DMS 273 (cell line): ENCODE measurements at regions not wholly inside any gene's neighbourhood (a gene's known extent, or its start where the extent isn't known, plus 50 kb on each side); places are given as distances from the start of the nearest gene placed in this dataset.
A peak's percentile ranks its signal among the peaks of the same experiment; 100 is the strongest.

ENCODE experiments used
- DNase-seq: peaks from one replicate; lab custom pipeline; 2025; ENCODE audit not compliant: unreplicated experiment; lab: John Stamatoyannopoulos, UW

DNA sequence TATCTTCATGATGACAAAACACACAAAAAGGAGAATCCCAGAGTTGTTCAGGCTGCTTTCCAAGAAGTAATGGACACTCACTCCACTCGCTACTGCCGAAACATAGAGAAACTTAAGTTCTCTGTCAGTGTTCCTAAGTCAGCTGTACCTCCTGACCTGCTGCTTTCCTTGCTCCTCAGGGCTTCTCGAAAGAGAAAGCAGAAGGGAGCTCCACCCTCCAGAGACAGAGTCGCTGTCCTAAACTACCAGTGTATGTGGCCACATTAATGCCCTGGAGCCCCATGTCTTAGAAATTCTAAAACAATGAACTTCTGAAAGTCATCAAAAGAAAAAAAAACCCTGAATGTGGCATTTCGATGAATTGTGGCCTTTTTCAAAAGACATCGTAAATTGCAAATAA is 390.8 kb upstream of the MON1B start:
- no peak for DNase-seq

DNA sequence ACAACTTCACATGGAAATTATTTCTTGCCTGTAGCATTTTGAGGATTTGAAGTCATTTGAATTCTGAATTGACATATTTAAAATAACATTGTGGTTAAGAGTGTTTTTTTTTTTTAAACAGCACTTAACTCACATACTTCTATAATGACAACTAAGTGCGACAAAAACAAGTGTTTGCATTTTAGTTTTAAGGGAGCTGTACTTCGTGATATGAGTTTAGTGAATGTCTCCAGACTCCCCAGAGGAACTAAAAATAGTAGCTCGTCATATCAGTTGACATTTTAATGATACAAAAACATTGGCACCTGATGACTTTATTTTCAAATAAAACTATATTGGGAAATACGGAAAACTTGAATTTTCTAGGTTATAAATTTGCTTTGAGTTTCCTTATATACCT is 389.6 kb upstream of the MON1B start:
- DNase-seq: no peak

DNA sequence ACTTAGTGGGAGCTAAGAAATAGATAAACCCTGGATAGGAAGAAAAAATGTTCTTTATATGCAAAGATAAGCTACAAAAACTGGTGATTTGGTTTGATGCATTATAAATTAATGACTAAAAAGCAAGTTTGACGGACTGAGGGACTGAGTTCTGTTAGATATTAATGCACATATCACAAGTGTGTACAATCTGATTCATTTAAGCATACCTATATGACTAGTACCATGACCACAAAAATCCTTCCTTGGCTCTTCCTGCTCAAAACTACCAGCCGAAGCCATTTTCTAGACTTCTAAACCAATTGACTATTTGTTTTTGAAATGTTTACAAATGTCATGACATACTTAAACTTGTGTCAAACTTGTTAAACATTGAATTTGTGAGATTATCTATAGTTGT is 374.5 kb upstream of the MON1B start:
- DNase-seq: no peak

DNA sequence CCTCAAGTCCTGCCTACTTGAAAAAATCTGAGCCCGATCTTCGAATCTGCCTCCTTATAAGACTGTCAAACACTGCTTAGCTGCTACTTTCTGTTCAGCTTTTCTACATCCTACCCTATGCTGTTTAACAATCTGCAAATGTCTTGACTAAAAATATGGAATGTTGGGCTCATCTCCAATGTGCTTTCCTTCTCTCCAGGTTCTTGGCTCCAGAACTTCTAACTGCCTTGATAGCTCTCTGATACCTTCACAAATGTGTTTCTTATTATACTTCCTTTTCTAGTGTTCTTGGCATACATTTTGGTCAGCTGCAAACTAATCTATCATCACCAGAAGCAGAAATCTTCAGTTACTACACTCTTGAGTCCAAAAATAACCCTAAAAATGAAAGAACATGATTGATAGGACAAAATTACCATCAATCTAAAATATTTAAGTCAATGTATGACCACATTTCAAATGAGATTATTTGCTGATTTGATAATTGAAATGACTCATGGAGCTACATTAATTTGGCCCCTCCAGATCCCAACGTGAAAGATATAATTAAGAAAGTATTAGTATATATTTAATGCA is 372.3 kb upstream of the MON1B start:
- DNase-seq: no peak

DNA sequence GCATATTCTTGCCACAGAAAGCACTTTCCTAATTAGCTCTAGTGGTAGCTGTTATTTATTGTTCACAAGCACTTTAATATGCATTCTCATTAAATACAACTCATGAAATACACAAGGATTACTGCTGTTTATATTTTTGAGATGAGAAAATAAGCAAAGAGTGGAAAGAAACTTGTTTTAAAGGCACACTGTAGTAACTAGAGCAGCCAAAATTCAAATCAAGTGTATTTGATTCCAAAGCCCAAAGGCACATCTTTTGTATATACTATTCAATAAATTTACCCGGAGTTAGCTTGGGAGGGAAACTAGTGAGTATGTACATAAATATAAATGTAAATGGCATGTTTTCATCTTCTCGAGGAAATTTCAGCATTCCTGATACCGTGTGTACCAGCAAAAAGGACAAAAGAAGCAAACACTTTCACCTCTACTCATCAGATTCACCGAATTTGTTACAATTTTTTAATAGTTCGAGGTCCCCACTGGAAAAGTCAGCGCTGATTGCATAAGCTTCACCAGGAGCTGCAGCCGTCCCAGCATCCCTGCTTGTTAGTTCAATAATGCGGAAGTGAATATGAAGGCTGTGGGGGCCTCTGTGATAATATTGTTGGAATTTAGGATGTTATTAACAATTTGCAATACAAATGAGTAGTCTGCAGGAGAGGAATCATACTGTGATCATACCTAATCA is 371.6 kb upstream of the MON1B start:
- DNase-seq: no peak

DNA sequence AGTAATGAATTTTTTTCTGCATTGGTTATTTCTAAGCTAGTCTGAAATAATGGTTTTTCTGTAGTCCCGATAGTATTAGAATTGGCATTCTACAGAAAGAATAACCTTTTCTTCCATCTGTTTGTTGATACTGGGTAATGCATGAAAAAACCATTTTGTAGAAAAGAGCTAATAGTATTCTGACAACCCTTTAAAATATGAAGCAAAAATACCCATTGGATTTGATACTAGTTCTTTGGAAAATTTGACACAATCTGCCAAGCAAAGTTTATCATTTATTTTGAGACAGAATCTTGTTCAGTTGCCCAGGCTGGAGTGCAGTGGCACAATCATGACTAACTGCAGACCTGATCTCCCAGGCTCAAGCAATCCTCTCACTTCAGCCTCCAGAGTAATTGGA is 366.8 kb upstream of the MON1B start:
- DNase-seq: no peak

DNA sequence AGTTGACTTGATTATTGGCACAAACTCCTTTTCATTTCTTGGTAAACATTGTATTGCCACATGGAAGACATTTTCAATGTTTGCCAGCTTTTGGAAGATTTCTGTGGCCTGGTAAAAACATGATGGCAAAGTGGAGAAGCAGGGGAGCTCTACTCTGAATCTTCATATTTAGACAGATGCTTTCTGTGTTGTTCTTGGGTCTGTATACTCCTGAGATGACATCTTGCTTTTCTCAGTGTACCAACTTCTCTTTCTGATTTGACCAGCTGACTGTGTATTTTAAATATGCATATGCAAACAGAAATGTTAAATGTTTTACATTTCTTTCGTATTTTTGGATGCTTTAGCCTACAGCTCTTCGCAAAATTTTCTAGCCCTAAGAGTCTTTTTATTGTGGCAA is 366.2 kb upstream of the MON1B start:
- no peak for DNase-seq

DNA sequence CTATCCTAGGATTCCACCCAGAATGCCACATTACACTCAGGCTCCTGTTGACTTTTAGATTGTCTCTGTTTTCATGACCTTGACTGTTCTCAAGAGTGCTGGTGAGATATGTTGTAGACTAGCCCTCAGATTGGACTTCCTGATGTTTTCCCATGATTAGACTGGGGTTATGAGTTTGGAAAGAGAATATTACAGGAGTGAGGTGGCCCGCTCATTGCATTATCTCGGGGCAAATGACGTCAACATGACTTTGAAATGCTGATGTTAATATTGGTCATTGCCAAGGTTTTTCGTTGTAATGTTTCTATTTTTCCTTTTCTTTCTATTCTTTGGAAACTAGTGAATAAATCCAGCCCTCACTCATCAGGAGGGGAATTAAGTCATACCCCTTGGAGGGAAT is 355.7 kb upstream of the MON1B start:
- no peak for DNase-seq

DNA sequence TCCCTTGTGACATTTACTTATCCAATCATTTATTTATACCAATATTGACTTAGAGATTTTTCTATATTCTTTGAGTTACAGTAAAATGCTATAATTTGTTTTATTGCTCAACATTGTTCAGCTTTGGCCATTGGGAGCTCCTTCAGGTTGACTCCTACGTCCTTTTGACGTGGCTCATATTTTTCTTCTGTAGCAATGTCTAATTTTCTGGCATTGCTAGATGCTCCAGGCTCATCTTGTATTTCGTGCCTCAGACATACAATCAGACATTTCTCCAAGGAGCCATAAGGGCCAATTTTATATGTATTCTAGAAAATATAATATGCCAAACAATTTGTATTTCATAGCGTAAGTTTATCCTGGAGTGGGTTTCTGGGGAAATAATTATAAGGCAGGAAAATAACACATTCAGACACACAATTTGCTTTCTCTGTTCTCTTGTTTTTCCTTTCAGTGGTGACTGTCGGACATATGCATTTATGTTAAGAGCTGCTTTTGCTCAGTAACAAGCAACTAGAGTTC is 355.1 kb upstream of the MON1B start:
- DNase-seq: no peak

DNA sequence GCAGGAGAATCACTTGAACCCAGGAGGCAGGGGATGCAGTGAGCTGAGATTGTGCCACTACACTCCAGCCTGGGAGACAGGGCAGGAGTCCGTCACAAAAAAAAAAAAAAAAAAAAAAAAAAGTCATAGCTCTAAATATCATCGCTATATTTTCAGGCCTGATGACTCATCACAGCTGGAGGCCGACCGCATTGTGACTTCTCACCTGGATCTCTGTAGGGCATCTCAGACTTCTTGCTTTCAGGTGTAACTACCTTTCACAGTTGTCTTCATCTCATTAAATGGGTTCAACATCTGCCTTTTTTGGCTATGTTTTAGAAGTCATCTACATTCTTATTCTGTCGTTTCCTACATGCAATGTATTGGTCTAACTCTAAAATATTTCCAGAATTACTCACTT is 353.1 kb upstream of the MON1B start:
- DNase-seq: no peak

DNA sequence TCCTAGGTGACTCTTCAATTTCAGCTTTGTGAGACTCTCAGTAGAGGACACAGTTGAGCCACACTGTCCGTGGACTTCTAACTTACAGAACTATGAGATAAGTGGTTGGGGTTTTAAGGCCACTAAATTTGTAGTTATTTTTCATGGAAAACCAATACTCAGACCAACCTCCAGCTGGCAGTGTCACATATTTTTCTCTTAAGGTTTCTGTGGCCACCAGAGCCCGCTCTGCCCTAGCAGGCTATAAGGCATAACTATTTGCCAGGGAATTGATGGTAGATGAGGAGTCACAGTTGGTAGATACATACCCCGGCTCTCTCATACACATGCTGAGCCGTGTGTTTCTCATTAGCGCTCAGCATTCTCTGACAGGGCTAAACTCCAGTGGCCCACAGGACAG is 336.8 kb upstream of the MON1B start:
- DNase-seq: peak; percentile 15

DNA sequence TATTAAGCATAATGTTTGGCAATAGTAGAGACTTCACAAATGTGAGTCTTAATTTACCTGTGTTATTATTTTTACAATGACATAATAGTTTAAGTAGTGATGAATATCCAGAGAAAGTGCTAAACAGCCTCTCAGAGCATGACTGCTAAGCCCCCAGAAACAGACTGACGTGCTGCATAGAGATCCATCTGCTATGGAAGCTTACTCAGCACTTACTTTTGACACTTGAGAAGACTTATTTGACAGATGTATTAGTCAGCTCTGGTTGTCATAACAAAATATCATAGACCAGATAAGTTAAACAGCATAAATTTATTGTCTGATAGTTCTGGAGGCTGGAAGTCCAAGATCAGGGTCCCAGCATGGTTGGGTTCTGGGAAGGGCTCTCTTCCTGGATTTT is 334.9 kb upstream of the MON1B start:
- DNase-seq: no peak

DNA sequence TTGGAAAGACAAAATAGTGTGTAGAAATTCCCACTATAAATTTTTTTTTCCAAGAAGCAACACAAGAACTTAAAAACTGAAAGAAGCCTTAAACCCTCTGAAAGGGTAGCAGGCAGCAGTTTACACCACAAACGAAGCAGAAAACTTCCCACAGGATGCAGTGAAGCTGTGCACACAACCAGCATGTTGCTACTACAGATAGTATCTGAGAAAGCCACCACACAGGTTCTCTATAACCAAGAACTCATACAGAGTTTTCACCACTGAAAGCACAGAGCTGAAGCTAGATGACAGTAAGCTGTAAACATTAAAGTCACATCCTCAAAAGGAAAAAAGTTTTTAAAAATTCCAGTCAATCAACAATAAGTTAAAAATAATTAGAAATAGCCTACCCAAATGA is 333.6 kb upstream of the MON1B start:
- no peak for DNase-seq

DNA sequence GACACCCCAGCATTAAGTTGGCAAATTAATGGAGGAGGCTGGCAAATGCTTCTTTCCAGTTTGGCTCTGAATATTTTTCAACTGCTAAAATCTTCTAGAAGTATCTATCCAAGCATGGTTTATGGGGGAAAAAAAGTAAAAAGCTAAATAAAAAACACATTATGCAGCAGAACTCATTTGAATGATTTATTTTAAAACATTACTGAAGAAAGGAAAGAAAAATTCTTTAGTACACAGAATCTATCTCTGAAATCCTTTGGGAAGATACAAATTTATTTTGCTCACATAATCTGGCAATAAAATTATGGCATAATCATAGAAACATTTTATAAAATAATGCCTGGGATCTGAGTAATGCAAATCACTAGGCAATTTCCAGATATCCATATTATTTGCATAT is 328.1 kb upstream of the MON1B start:
- DNase-seq: no peak

DNA sequence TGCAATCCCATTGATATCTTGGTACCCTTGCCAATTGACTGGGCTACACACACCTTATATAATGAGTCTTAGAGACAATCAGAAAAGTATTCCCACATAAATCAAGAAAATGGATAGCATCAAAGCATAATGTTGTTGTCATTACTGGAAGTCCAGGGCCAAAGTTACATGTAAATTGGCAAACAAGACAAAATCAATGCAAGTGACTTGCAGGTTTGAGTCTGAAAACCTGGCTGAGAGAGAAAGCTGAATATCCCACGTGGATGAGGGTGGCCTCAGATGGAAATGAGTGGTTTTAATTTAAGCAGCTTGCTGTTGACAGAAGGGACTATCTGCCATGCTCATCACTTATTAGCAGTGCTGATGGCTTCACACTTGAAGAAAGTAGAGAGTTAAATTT is 324.0 kb upstream of the MON1B start:
- no peak for DNase-seq

DNA sequence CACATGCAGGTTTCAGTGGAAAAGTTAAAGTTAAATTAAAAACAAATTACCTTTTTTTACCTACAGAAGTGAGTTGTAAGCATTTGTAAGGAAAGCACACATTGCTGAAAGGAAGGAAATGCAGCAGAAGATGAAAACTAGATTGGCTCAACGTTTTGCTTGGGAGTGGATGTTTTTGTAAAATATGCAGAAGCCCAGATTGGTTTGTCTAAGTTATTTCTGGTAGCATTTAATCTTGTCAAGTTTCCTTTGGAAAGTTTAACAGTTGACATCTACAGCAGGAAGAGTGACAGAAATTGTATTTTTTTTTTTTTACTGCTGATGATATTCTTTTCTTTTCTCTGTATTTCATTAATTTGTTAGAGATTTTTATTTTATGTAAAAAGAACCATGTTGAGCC is 315.1 kb upstream of the MON1B start:
- DNase-seq: no peak

DNA sequence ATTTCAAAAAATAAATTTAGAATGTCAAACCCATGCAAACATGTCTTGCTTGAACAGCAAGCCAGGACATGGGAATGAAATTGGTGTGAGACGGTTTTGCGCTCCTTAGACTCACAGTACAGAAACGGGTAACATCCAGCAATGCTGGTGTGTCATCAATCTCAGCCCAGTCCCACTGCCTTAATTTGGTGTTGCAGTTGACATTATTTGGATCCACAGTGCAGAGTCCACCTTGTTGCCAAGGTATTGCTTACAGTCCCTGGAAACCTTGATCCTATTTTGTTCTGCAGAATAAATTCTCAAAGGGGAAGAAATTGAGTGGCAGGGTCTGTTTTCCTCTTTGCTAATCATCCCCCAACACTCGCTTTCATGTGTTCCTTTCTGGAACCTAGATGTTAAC is 311.6 kb upstream of the MON1B start:
- DNase-seq: no peak

DNA sequence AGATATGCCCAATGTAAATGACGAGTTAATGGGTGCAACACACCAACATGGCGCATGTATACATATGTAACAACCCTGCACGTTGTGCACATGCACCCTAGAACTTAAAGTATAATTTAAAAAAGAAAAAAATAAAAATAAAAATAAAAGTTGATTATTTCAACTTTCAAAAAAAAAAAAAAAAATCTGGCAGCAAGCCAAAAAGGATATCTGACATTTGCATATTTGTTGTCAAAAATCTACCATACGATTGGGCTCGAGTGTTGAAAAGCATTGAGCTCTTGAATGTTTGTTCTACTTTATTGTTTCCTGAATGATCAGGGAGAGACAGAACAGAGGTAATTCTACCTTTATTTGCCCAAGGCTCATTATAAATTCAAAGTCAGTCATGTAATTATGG is 310.5 kb upstream of the MON1B start:
- DNase-seq: peak; percentile 2

DNA sequence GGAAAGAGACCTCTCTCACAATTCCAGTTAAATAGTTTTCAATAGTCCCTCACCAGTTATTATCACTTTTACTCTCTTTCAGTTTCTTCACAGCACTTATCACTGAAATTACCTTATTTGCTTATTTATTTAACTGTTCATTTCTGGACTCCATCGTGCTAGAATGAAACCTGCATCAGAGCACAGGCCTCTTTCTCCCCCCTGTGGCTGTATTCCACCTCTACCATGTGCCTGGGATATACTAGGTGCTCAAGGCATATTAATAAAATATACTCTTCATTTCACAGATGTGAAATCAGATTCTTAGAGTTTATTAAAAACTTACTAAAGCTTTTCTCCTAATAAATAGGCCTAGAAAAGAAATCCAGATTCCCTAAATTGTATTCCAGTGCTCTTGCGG is 308.9 kb upstream of the MON1B start:
- peak; percentile 4 for DNase-seq

DNA sequence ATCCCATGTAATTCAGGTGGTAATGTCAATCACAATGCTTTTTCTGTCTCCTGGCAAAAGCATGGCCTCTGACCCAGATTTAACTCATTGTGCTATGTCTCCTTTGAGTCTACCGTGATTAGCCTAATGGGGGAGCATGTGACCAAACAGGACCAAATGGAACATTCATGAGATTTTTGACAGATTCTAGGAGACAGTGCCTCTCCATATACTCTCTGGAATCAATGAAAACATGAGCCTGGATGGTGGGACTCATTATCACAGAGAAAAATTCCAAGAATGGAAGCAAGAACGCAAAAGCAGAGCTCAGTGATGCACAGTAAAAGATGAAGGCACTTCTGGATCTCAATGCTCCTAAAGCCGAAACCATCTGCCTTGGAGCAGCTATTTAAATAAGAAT is 307.9 kb upstream of the MON1B start:
- DNase-seq: no peak

DNA sequence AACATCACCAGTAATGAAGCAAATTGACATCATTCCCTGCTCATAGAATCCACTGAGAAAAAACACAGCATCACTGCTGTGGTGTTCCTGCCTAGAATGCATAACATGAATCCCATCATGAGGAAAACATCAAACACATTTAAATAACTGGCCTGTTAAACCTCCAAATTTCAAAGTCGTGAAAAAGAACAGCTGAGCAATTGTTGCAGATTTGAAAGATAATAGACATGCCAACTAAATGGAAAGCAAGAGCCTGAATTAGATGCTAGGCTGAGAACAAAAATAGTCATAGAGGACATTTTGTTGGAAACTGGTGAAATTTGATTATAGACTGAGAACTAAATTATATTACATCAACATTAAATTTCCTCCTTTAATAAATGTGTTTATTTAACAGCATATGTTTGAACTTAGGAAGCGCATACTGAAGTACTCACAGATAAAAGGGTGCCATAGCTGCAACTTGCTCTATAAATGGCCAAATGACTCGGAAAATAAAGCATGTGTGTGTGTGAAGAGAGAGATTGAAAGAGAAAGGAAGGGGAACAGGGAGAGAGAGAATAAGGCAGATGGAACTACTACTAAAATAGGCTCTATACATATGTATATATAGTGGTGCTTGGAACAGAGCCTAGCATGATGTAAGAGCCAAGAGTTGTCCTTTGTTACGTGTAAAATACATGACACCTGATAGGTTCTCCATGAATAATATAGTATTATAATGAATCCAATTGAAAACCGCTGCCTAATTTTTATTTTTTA is 305.0 kb upstream of the MON1B start:
- peak; percentile 57 for DNase-seq

DNA sequence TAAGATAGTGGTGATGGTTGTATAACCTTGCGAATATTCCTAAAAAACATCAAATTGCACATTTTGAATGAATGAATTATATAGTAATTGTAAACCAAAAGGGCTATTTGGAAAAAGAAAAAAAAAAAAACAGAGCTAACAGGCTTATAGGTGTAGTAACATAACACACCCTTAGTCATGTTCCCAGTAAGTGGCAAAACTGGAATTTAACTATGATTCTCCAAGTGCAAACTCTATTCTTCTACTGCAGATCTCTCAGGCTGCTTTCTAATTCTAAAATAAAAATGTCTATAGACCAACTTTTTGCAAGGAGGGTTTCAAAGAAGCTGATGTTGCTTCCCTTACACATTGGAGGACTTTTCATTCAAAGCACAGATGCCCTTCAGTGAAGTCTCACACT is 293.2 kb upstream of the MON1B start:
- DNase-seq: no peak
